Astrocyte (in vitro differentiated cells and primary cell): ENCODE measurements at regions not wholly inside any gene's neighbourhood (a gene's known extent, or its start where the extent isn't known, plus 50 kb on each side); places are given as distances from the start of the nearest gene placed in this dataset.

Experiments used
- DNase-seq: peaks from one replicate; pipeline ENCODE4 v3.0.0-alpha.2; 2010; ENCODE audit warnings: low read depth
- FAIRE-seq: peaks from 2 replicates; lab custom pipeline; 2011; peaks lifted over from hg19 to GRCh38; lab: Jason Lieb, UNC
- H2AFZ ChIP-seq: 2 replicates; pipeline ENCODE4 v1.6.0; 2012; ENCODE audit warnings: low read depth, low read length, inconsistent platforms
- H3K27ac ChIP-seq: 2 replicates; pipeline ENCODE4 v1.5.1; 2011; ENCODE audit warnings: low read depth, low read length, inconsistent platforms
- H3K27me3 ChIP-seq: 2 replicates; pipeline ENCODE4 v1.6.0; 2011; ENCODE audit warnings: low read length, inconsistent platforms; ENCODE audit not compliant: insufficient read depth
- H3K36me3 ChIP-seq: 2 replicates; pipeline ENCODE4 v1.5.1; 2011; ENCODE audit warnings: low read length, inconsistent platforms; ENCODE audit not compliant: insufficient read depth
- H3K4me1 ChIP-seq: 2 replicates; pipeline ENCODE4 v1.5.1; 2011; ENCODE audit warnings: low read length, inconsistent platforms; ENCODE audit not compliant: insufficient read depth
- H3K4me2 ChIP-seq: 2 replicates; pipeline ENCODE4 v1.6.0; 2012; ENCODE audit warnings: low read length, inconsistent platforms
- H3K4me3 ChIP-seq: 2 replicates; pipeline ENCODE4 v1.5.1; 2011; ENCODE audit warnings: low read depth, mild to moderate bottlenecking, low read length, inconsistent platforms; ENCODE audit not compliant: insufficient read depth
- H3K79me2 ChIP-seq: 2 replicates; pipeline ENCODE4 v1.6.0; 2012; ENCODE audit warnings: mild to moderate bottlenecking, low read length, inconsistent platforms; ENCODE audit not compliant: insufficient read depth
- H3K9ac ChIP-seq: 2 replicates; pipeline ENCODE4 v1.6.0; 2012; ENCODE audit warnings: mild to moderate bottlenecking, low read length, inconsistent platforms
- H3K9me3 ChIP-seq: 2 replicates; pipeline ENCODE4 v1.5.1; 2012; ENCODE audit warnings: low read depth, mild to moderate bottlenecking, low read length, inconsistent platforms; ENCODE audit not compliant: insufficient read depth
- H4K20me1 ChIP-seq: 2 replicates; pipeline ENCODE4 v1.6.0; 2012; ENCODE audit warnings: low read length, inconsistent platforms; ENCODE audit not compliant: insufficient read depth
- H3K27ac Mint-ChIP-seq: one replicate; pipeline ENCODE4 v1.8.0; 2021; ENCODE audit warnings: mild to moderate bottlenecking, mixed read lengths; ENCODE audit not compliant: unreplicated experiment
- H3K27me3 Mint-ChIP-seq: one replicate; pipeline ENCODE4 v1.8.0; 2021; ENCODE audit warnings: low read depth, mixed read lengths; ENCODE audit not compliant: unreplicated experiment
- H3K36me3 Mint-ChIP-seq: one replicate; pipeline ENCODE4 v1.8.0; 2021; ENCODE audit warnings: low read depth, mixed read lengths; ENCODE audit not compliant: unreplicated experiment
- H3K4me1 Mint-ChIP-seq: one replicate; pipeline ENCODE4 v1.8.0; 2021; ENCODE audit warnings: low read depth, mixed read lengths; ENCODE audit not compliant: unreplicated experiment
- H3K4me3 Mint-ChIP-seq: one replicate; pipeline ENCODE4 v1.8.0; 2021; ENCODE audit warnings: mild to moderate bottlenecking, moderate library complexity, mixed read lengths; ENCODE audit not compliant: unreplicated experiment
- H3K9me3 Mint-ChIP-seq: one replicate; pipeline ENCODE4 v1.8.0; 2021; ENCODE audit warnings: mild to moderate bottlenecking, mixed read lengths; ENCODE audit not compliant: unreplicated experiment
- EZH2 ChIP-seq: IDR thresholded peaks from 2 replicates; pipeline ENCODE4 v1.6.1; 2012; ENCODE audit warnings: mild to moderate bottlenecking, low read length, inconsistent platforms; ENCODE audit not compliant: insufficient read depth
- TF ChIP-seq, protein P1 (sequence below): IDR thresholded peaks from 2 replicates; pipeline ENCODE4 v1.5.1; 2011; ENCODE audit warnings: low read depth, mild to moderate bottlenecking, inconsistent platforms, low read length, moderate library complexity; ENCODE audit not compliant: insufficient read depth

- H3K4me1 Mint-ChIP-seq = no peaks in the 10 kb centered on the region
- Histone ChIP-seq H3K79me2 (no peaks in the 10 kb centered on the region), H4K20me1 (no peaks in the 10 kb centered on the region), H3K27me3 (peaks cover 2% of the 10 kb centered on the region), H3K9me3 (no peaks in the 10 kb centered on the region), H3K36me3 (no peaks in the 10 kb centered on the region), H3K4me1 (peaks cover 8% of the 10 kb centered on the region), H3K4me3 (no peak overlapping the region), H3K9ac (no peak overlapping the region), H3K4me2 (peak overlapping the region; percentile 39), H2AFZ (no peak overlapping the region), H3K27ac (peak overlapping the region; percentile 50)
- H3K27ac Mint-ChIP-seq = no peak overlapping the region
- peaks cover 5% of the 10 kb centered on the region for H3K27me3 Mint-ChIP-seq
- H3K9me3 Mint-ChIP-seq = no peaks in the 10 kb centered on the region
- TF ChIP-seq EZH2 = no peak
- H3K36me3 Mint-ChIP-seq = no peaks in the 10 kb centered on the region
- FAIRE-seq (no peak), DNase-seq (peak; percentile 83)
- no peak overlapping the region for H3K4me3 Mint-ChIP-seq
These were observed 531.3 kb downstream of the NTRK2 start for GRCh38 chr9:85200726-85201404.

GRCh38 chr9:85199866-85200495 lies 530.5 kb downstream of the NTRK2 start:
- Histone ChIP-seq H4K20me1 (no peaks in the 10 kb centered on the region), H2AFZ (no peak overlapping the region), H3K27ac (no peak overlapping the region), H3K4me3 (no peak overlapping the region), H3K4me1 (peaks cover 8% of the 10 kb centered on the region), H3K9me3 (no peaks in the 10 kb centered on the region), H3K36me3 (no peaks in the 10 kb centered on the region), H3K79me2 (no peaks in the 10 kb centered on the region), H3K9ac (no peak overlapping the region), H3K4me2 (no peak overlapping the region), H3K27me3 (peaks cover 2% of the 10 kb centered on the region)
- DNase-seq (no peak), FAIRE-seq (no peak)
- peaks cover 2% of the 10 kb centered on the region for H3K9me3 Mint-ChIP-seq
- H3K4me3 Mint-ChIP-seq = no peak overlapping the region
- no peaks in the 10 kb centered on the region for H3K36me3 Mint-ChIP-seq
- TF ChIP-seq, protein P1, sequence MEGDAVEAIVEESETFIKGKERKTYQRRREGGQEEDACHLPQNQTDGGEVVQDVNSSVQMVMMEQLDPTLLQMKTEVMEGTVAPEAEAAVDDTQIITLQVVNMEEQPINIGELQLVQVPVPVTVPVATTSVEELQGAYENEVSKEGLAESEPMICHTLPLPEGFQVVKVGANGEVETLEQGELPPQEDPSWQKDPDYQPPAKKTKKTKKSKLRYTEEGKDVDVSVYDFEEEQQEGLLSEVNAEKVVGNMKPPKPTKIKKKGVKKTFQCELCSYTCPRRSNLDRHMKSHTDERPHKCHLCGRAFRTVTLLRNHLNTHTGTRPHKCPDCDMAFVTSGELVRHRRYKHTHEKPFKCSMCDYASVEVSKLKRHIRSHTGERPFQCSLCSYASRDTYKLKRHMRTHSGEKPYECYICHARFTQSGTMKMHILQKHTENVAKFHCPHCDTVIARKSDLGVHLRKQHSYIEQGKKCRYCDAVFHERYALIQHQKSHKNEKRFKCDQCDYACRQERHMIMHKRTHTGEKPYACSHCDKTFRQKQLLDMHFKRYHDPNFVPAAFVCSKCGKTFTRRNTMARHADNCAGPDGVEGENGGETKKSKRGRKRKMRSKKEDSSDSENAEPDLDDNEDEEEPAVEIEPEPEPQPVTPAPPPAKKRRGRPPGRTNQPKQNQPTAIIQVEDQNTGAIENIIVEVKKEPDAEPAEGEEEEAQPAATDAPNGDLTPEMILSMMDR = no peak
- no peak for TF ChIP-seq EZH2
- no peaks in the 10 kb centered on the region for H3K4me1 Mint-ChIP-seq
- H3K27ac Mint-ChIP-seq = no peak overlapping the region
- H3K27me3 Mint-ChIP-seq = peaks cover 5% of the 10 kb centered on the region

DNA sequence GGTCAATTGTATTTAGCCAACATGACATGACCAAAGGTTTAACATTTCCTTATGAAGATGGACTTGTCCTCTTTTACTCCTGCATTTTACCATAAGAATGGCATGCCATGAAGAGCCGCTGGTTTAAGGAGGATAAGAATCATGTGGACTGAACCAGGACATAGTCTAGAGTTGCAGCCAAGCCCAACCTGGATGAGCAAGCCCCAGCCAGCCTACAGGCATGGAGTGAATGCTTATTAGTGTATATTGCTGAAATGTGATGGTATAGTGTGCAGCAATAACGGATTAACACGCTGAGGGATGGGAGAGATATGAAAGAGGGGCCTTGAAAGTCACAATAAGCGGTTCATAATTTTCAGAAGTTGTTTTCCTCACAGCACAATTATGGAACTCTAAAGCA lies 523.2 kb downstream of the NTRK2 start:
- Mint-ChIP-seq H3K4me3 (no peak overlapping the region), H3K27ac (no peak overlapping the region), H3K36me3 (no peaks in the 10 kb centered on the region), H3K9me3 (peaks cover 6% of the 10 kb centered on the region), H3K27me3 (peaks cover 3% of the 10 kb centered on the region), H3K4me1 (no peaks in the 10 kb centered on the region)
- DNase-seq (no peak), FAIRE-seq (no peak)
- Histone ChIP-seq H3K4me2 (no peak overlapping the region), H3K27me3 (peaks cover 2% of the 10 kb centered on the region), H3K27ac (no peak overlapping the region), H3K79me2 (no peaks in the 10 kb centered on the region), H3K4me1 (no peaks in the 10 kb centered on the region), H3K9me3 (no peaks in the 10 kb centered on the region), H4K20me1 (no peaks in the 10 kb centered on the region), H2AFZ (no peak overlapping the region), H3K4me3 (no peak overlapping the region), H3K36me3 (no peaks in the 10 kb centered on the region), H3K9ac (no peak overlapping the region)
- TF ChIP-seq EZH2 = no peak
- TF ChIP-seq, protein P1 = no peak
